Tibial nerve (tissue), 4 donors: ENCODE measurements at regions not wholly inside any gene's neighbourhood (a gene's known extent, or its start where the extent isn't known, plus 50 kb on each side); places are given as distances from the start of the nearest gene placed in this dataset.
"Not testable (repeated sequence)": the region's sequence is repeated elsewhere in the genome, so short reads cannot be mapped to it uniquely, and the experiment has no call there.

Experiments used
- EP300 ChIP-seq, 2 donors: sonication (generic); formaldehyde crosslinking; IDR thresholded peaks; one replicate each; pipeline ENCODE4 v1.6.1; 2017; ENCODE audit warnings: antibody characterized with exemption in 2 of 2, mild to moderate bottlenecking in 1 of 2
- POLR2A ChIP-seq, 2 donors: fragments of 450-650 bp; IDR thresholded peaks; one replicate each; pipeline ENCODE4 v1.6.1; 2017; ENCODE audit warnings: antibody characterized with exemption in 2 of 2, mild to moderate bottlenecking in 2 of 2, moderate library complexity in 2 of 2
- TF ChIP-seq, protein P1 (sequence below), 5 experiments: fragments of 200-600 bp in 3 of 5; fragments of 450-650 bp in 2 of 5; sonication (generic) in 3 of 5; IDR thresholded peaks; one replicate each; pipeline ENCODE4 v1.5.1; 2016 to 2019; ENCODE audit warnings: antibody characterized with exemption in 5 of 5, mild to moderate bottlenecking in 3 of 5, moderate library complexity in 2 of 5

DNA sequence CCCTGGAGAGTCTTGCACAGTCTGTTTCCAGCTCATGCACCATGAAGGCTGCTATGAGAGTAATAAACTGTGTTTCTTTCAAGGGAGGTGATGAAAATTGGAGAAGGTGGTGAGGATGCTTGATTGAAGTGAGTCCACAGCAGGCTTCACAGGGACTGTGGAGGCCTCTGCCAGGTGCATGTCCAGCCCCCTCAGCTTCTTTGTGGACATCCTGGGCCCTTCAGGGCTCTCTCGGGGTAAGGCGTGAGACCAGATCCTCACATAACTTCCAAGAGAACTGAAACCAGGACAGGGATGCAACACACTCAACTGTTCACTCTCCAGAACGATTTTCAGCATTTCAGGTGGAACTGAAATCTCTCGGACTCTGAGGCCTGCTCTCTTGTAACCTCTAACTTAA is 772.9 kb upstream of the TPTE start:
- TF ChIP-seq POLR2A, EP300 (IDR thresholded peaks at IDR 0.05): not testable (repeated sequence)
- TF ChIP-seq, protein P1, sequence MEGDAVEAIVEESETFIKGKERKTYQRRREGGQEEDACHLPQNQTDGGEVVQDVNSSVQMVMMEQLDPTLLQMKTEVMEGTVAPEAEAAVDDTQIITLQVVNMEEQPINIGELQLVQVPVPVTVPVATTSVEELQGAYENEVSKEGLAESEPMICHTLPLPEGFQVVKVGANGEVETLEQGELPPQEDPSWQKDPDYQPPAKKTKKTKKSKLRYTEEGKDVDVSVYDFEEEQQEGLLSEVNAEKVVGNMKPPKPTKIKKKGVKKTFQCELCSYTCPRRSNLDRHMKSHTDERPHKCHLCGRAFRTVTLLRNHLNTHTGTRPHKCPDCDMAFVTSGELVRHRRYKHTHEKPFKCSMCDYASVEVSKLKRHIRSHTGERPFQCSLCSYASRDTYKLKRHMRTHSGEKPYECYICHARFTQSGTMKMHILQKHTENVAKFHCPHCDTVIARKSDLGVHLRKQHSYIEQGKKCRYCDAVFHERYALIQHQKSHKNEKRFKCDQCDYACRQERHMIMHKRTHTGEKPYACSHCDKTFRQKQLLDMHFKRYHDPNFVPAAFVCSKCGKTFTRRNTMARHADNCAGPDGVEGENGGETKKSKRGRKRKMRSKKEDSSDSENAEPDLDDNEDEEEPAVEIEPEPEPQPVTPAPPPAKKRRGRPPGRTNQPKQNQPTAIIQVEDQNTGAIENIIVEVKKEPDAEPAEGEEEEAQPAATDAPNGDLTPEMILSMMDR (IDR thresholded peaks at IDR 0.05) = not testable (repeated sequence)
